Keratinocyte (primary cell): ENCODE measurements at regions not wholly inside any gene's neighbourhood (a gene's known extent, or its start where the extent isn't known, plus 50 kb on each side); places are given as distances from the start of the nearest gene placed in this dataset.

Source experiments
- DNase-seq: peaks from one replicate; pipeline ENCODE4 v3.0.0-alpha.2; 2011; ENCODE audit warnings: low read depth, missing footprints, low spot score
- FAIRE-seq: peaks from 2 replicates; lab custom pipeline; 2011; peaks lifted over from hg19 to GRCh38; lab: Jason Lieb, UNC
- H2AFZ ChIP-seq: 2 replicates; pipeline ENCODE4 v1.6.0; 2012; ENCODE audit warnings: low read length, control low read depth, inconsistent platforms; ENCODE audit not compliant: control insufficient read depth
- H3K27ac ChIP-seq: 2 replicates; pipeline ENCODE4 v1.5.1; 2011; ENCODE audit warnings: low read length; ENCODE audit not compliant: control insufficient read depth, insufficient read depth
- H3K27me3 ChIP-seq: 3 replicates; pipeline ENCODE4 v1.6.0; 2011; ENCODE audit warnings: low read length; ENCODE audit not compliant: control insufficient read depth, insufficient read depth; ENCODE audit errors: extremely low read depth
- H3K36me3 ChIP-seq, 2 experiments: 2 replicates in 1 of 2; 3 replicates in 1 of 2; pipeline ENCODE4 v1.5.1; 2011; ENCODE audit warnings: low read length in 2 of 2, mild to moderate bottlenecking in 1 of 2; ENCODE audit not compliant: control insufficient read depth in 2 of 2, insufficient read depth in 2 of 2; ENCODE audit errors: extremely low read depth in 1 of 2
- H3K4me1 ChIP-seq: 3 replicates; pipeline ENCODE4 v1.5.1; 2011; ENCODE audit warnings: low read length; ENCODE audit not compliant: control insufficient read depth, insufficient read depth; ENCODE audit errors: extremely low read depth
- H3K4me2 ChIP-seq: 3 replicates; pipeline ENCODE4 v1.6.0; 2011; ENCODE audit warnings: low read depth, low read length; ENCODE audit not compliant: control insufficient read depth, insufficient read depth; ENCODE audit errors: extremely low read depth
- H3K4me3 ChIP-seq, 3 experiments: fragments of 200-600 bp in 1 of 3; sonication (generic) in 1 of 3; 2 replicates in 2 of 3; 3 replicates in 1 of 3; pipeline ENCODE4 v1.5.1; 2011 to 2016; ENCODE audit warnings: low read length in 3 of 3, mild to moderate bottlenecking in 3 of 3, control low read depth in 2 of 3, inconsistent platforms in 1 of 3, low read depth in 1 of 3, mixed read lengths in 1 of 3, mixed run types in 1 of 3, moderate library complexity in 1 of 3; ENCODE audit not compliant: control insufficient read depth in 2 of 3, insufficient read depth in 2 of 3; ENCODE audit errors: extremely low read depth in 1 of 3
- H3K79me2 ChIP-seq: 2 replicates; pipeline ENCODE4 v1.6.0; 2012; ENCODE audit warnings: low read length; ENCODE audit not compliant: control insufficient read depth, insufficient read depth
- H3K9ac ChIP-seq: 3 replicates; pipeline ENCODE4 v1.6.0; 2011; ENCODE audit warnings: low read length; ENCODE audit not compliant: control insufficient read depth, insufficient read depth; ENCODE audit errors: extremely low read depth
- H3K9me1 ChIP-seq: 3 replicates; pipeline ENCODE4 v1.6.0; 2011; ENCODE audit warnings: low read length; ENCODE audit not compliant: control insufficient read depth, insufficient read depth; ENCODE audit errors: extremely low read depth
- H3K9me3 ChIP-seq: 2 replicates; pipeline ENCODE4 v1.5.1; 2012; ENCODE audit warnings: low read depth, low read length; ENCODE audit not compliant: control insufficient read depth
- H4K20me1 ChIP-seq: 3 replicates; pipeline ENCODE4 v1.6.0; 2011; ENCODE audit warnings: low read length; ENCODE audit not compliant: control insufficient read depth, insufficient read depth; ENCODE audit errors: extremely low read depth
- CTCF ChIP-seq, 3 experiments: IDR thresholded peaks in 1 of 3; conservative IDR thresholded peaks in 1 of 3; optimal IDR thresholded peaks in 1 of 3; 2 replicates in 2 of 3; 3 replicates in 1 of 3; pipeline versions ENCODE3 to v1.5.1; 2011; ENCODE audit warnings: low read length in 3 of 3, mild to moderate bottlenecking in 3 of 3, moderate library complexity in 2 of 3, control low read depth in 1 of 3, inconsistent platforms in 1 of 3; ENCODE audit not compliant: insufficient read depth in 2 of 3; ENCODE audit errors: extremely low read depth in 1 of 3
- EZH2 ChIP-seq: IDR thresholded peaks from one replicate; pipeline ENCODE4 v1.6.1; 2012; ENCODE audit warnings: inconsistent platforms, mild to moderate bottlenecking, low read length, moderate library complexity
- dilution Hi-C: fragments of 300-500 bp; cut with MboI; formaldehyde crosslinking; loops from one replicate; pipeline ENCODE4 v1.7.0; 2020; ENCODE audit warnings: low sequenced_read_pairs; ENCODE audit not compliant: extremely low pct_ligation_motif_present

GRCh38 chr18:38386146-38386545 lies 820.5 kb upstream of the CELF4 start:
- no peak for FAIRE-seq
- dilution Hi-C loops: no loop called here
- TF ChIP-seq EZH2 (no peak), CTCF (optimal IDR thresholded peaks at IDR 0.05 in 1 of 3, IDR thresholded peaks at IDR 0.05 in 1 of 3, conservative IDR thresholded peaks at IDR 0.05 in 1 of 3; ENCODE audit: extremely low read depth in 1 of 3, insufficient read depth in 2 of 3, low read length in 3 of 3) (no peak)
- H3K9me3 ChIP-seq: no peaks in the 10 kb centered on the region
- H3K4me3 ChIP-seq: no peak overlapping the region
- H3K4me2 ChIP-seq: no peak overlapping the region
- H3K27ac ChIP-seq: no peak overlapping the region
- no peaks in the 10 kb centered on the region for H4K20me1 ChIP-seq
- no peaks in the 10 kb centered on the region for H3K79me2 ChIP-seq
- H2AFZ ChIP-seq: no peak overlapping the region
- H3K9ac ChIP-seq: no peak overlapping the region
- H3K9me1 ChIP-seq: no peaks in the 10 kb centered on the region
- no peaks in the 10 kb centered on the region for H3K4me1 ChIP-seq
- no peaks in the 10 kb centered on the region for H3K27me3 ChIP-seq
- no peaks in the 10 kb centered on the region for H3K36me3 ChIP-seq
- no peak for DNase-seq

GRCh38 chr18:38369772-38370690 lies 804.4 kb upstream of the CELF4 start:
- no peaks in the 10 kb centered on the region for H4K20me1 ChIP-seq
- peak overlapping the region; percentile 28 for H3K4me2 ChIP-seq
- H3K4me1 ChIP-seq: peaks cover 4% of the 10 kb centered on the region
- FAIRE-seq: peak; percentile 52
- DNase-seq: no peak
- TF ChIP-seq CTCF (optimal IDR thresholded peaks at IDR 0.05 in 1 of 3, IDR thresholded peaks at IDR 0.05 in 1 of 3, conservative IDR thresholded peaks at IDR 0.05 in 1 of 3; ENCODE audit: extremely low read depth in 1 of 3, insufficient read depth in 2 of 3, low read length in 3 of 3) (no peak), EZH2 (no peak)
- no peaks in the 10 kb centered on the region for H3K9me3 ChIP-seq
- no peak overlapping the region for H3K27ac ChIP-seq
- H3K79me2 ChIP-seq: no peaks in the 10 kb centered on the region
- no peaks in the 10 kb centered on the region for H3K36me3 ChIP-seq
- no peak overlapping the region for H3K4me3 ChIP-seq
- H3K9ac ChIP-seq: no peak overlapping the region
- H2AFZ ChIP-seq: peak overlapping the region; percentile 45
- H3K27me3 ChIP-seq: no peaks in the 10 kb centered on the region
- no peaks in the 10 kb centered on the region for H3K9me1 ChIP-seq
- dilution Hi-C loops: no loop called here
